ENCODE measurements at regions not wholly inside any gene's neighbourhood (a gene's known extent, or its start where the extent isn't known, plus 50 kb on each side); places are given as distances from the start of the nearest gene placed in this dataset.

- TF ChIP-seq POLR2A (IDR thresholded peaks at IDR 0.05) (no peak), CTCF (IDR thresholded peaks at IDR 0.05 in 4 of 5, conservative IDR thresholded peaks at IDR 0.05 in 1 of 5) (no peak)
These were observed 95.6 kb downstream of the VCPKMT start for GRCh38 chr14:50020799-50021198.

Data from gastrocnemius medialis (tissue), 4 donors.